Neural crest cell (in vitro differentiated cells): ENCODE measurements at regions not wholly inside any gene's neighbourhood (a gene's known extent, or its start where the extent isn't known, plus 50 kb on each side); places are given as distances from the start of the nearest gene placed in this dataset.

Experiments
- DNase-seq: peaks from one replicate; pipeline ENCODE4 v3.0.0; 2021; ENCODE audit warnings: low read depth, mixed read lengths, low spot score
- H3K27ac Mint-ChIP-seq: one replicate; pipeline ENCODE4 v1.8.0; 2021; ENCODE audit warnings: mild to moderate bottlenecking, mixed read lengths; ENCODE audit not compliant: unreplicated experiment
- H3K27me3 Mint-ChIP-seq: 2 replicates; pipeline ENCODE4 v1.8.0; 2021; ENCODE audit warnings: low read depth, mild to moderate bottlenecking, mixed read lengths
- H3K36me3 Mint-ChIP-seq: 2 replicates; pipeline ENCODE4 v1.8.0; 2021; ENCODE audit warnings: low read depth, mild to moderate bottlenecking, mixed read lengths
- H3K4me1 Mint-ChIP-seq: 2 replicates; pipeline ENCODE4 v1.8.0; 2021; ENCODE audit warnings: mixed read lengths
- H3K4me3 Mint-ChIP-seq: one replicate; pipeline ENCODE4 v1.8.0; 2021; ENCODE audit warnings: mild to moderate bottlenecking, mixed read lengths
- H3K9me3 Mint-ChIP-seq: 2 replicates; pipeline ENCODE4 v1.8.0; 2021; ENCODE audit warnings: mixed read lengths
- TF ChIP-seq, protein P1 (sequence below): fragments of 200-600 bp; sonication (generic); conservative IDR thresholded peaks from 2 replicates; pipeline ENCODE4 v1.5.0; 2021; ENCODE audit warnings: antibody characterized with exemption, mild to moderate bottlenecking

DNA sequence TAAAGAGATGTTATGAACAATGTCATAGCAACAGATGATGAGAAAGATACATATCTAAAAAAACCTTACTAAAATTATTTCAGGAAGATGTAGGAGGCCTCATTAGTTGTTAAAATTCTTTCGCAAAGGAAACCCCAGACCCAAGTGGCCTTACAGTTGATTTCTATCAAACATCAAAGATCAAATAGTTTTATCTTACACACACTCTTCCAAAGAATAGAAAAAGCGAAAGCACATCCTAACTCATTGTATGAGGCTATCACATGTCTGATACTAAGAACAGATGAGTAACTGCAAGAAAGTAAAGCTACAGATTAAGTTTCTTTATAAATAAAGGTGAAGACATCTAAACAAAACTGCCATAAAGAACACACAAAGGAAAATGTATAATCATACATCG lies 82.9 kb upstream of the GDF10 start:
- peaks cover 4% of the 10 kb centered on the region for H3K9me3 Mint-ChIP-seq
- peaks cover 4% of the 10 kb centered on the region for H3K4me1 Mint-ChIP-seq
- H3K27me3 Mint-ChIP-seq, result no peaks in the 10 kb centered on the region
- H3K36me3 Mint-ChIP-seq, result no peaks in the 10 kb centered on the region
- no peak overlapping the region for H3K27ac Mint-ChIP-seq
- TF ChIP-seq, protein P1, sequence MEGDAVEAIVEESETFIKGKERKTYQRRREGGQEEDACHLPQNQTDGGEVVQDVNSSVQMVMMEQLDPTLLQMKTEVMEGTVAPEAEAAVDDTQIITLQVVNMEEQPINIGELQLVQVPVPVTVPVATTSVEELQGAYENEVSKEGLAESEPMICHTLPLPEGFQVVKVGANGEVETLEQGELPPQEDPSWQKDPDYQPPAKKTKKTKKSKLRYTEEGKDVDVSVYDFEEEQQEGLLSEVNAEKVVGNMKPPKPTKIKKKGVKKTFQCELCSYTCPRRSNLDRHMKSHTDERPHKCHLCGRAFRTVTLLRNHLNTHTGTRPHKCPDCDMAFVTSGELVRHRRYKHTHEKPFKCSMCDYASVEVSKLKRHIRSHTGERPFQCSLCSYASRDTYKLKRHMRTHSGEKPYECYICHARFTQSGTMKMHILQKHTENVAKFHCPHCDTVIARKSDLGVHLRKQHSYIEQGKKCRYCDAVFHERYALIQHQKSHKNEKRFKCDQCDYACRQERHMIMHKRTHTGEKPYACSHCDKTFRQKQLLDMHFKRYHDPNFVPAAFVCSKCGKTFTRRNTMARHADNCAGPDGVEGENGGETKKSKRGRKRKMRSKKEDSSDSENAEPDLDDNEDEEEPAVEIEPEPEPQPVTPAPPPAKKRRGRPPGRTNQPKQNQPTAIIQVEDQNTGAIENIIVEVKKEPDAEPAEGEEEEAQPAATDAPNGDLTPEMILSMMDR, result no peak
- H3K4me3 Mint-ChIP-seq, result no peak overlapping the region
- no peak for DNase-seq

DNA sequence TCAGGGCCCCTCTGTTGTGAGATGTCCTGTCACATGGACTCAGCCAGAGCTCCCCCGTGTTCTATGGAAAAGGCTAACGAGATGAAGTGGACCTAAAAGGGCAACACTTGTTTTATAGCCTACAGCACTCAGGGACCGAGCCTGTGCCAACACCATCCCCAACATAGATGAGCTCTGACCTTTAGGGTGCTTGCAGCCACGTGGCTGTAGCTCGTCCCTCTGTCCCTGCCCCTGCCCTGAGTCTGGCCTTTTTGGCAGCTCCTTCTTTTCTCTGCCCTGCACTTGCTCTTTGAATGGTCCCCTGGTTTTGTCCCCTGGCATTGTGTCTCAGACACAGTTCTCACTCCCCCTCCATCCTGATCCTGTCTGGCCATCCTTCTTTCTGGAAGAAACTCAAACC lies 81.2 kb upstream of the GDF10 start:
- TF ChIP-seq, protein P1, result no peak
- DNase-seq, result no peak
- Mint-ChIP-seq H3K36me3 (no peaks in the 10 kb centered on the region), H3K4me3 (no peak overlapping the region), H3K27ac (peak overlapping the region; percentile 76), H3K27me3 (no peaks in the 10 kb centered on the region), H3K9me3 (no peaks in the 10 kb centered on the region), H3K4me1 (peaks cover 4% of the 10 kb centered on the region)

DNA sequence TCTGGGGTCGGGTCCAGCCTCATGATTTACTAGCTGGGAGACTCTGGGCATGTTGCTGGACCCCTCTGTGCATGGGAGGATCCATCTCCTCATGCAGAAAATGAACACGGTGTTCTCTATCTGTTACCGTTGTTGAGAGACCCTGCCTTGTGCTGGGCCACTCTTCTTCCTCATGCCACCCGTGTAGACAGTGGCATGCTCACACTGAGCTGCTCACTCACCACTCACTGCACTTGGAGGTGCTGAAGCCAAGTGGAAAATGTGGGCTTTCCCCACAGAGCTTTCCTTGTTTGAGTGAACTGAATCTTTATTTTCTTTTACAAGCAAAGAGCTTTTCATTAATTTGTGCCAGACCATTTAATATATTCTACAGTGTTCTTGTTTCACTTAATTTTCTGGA lies 77.5 kb upstream of the GDF10 start:
- no peak for DNase-seq
- Mint-ChIP-seq H3K4me3 (no peak overlapping the region), H3K9me3 (no peaks in the 10 kb centered on the region), H3K36me3 (no peaks in the 10 kb centered on the region), H3K27me3 (no peaks in the 10 kb centered on the region), H3K27ac (no peak overlapping the region), H3K4me1 (no peaks in the 10 kb centered on the region)
- TF ChIP-seq, protein P1, result no peak

GRCh38 chr10:47223236-47223635 lies 76.8 kb upstream of the GDF10 start:
- no peak overlapping the region for H3K4me3 Mint-ChIP-seq
- H3K36me3 Mint-ChIP-seq, result no peaks in the 10 kb centered on the region

GRCh38 chr10:47224546-47225218 lies 75.3 kb upstream of the GDF10 start:
- H3K36me3 Mint-ChIP-seq, result no peaks in the 10 kb centered on the region
- H3K27me3 Mint-ChIP-seq, result no peaks in the 10 kb centered on the region
- H3K4me1 Mint-ChIP-seq, result no peaks in the 10 kb centered on the region
- no peak for DNase-seq
- no peak overlapping the region for H3K4me3 Mint-ChIP-seq
- H3K9me3 Mint-ChIP-seq, result peaks cover 5% of the 10 kb centered on the region
- TF ChIP-seq, protein P1, result no peak
- H3K27ac Mint-ChIP-seq, result no peak overlapping the region

More at GRCh38 chr10:47223236-47223635, 76.8 kb upstream of the GDF10 start:
- Mint-ChIP-seq H3K27me3 (no peaks in the 10 kb centered on the region), H3K27ac (no peak overlapping the region), H3K9me3 (peaks cover 2% of the 10 kb centered on the region), H3K4me1 (no peaks in the 10 kb centered on the region)
- no peak for DNase-seq
- TF ChIP-seq, protein P1, result no peak
